GM12873 (cell line): ENCODE measurements at regions not wholly inside any gene's neighbourhood (a gene's known extent, or its start where the extent isn't known, plus 50 kb on each side); places are given as distances from the start of the nearest gene placed in this dataset.

Experiments
- TF ChIP-seq, protein P1 (sequence below): IDR thresholded peaks from 2 replicates; pipeline ENCODE4 v1.5.1; 2012; ENCODE audit warnings: low read depth, mild to moderate bottlenecking, moderate library complexity, low read length, control low read depth; ENCODE audit not compliant: insufficient read depth; ENCODE audit errors: missing control alignments

DNA sequence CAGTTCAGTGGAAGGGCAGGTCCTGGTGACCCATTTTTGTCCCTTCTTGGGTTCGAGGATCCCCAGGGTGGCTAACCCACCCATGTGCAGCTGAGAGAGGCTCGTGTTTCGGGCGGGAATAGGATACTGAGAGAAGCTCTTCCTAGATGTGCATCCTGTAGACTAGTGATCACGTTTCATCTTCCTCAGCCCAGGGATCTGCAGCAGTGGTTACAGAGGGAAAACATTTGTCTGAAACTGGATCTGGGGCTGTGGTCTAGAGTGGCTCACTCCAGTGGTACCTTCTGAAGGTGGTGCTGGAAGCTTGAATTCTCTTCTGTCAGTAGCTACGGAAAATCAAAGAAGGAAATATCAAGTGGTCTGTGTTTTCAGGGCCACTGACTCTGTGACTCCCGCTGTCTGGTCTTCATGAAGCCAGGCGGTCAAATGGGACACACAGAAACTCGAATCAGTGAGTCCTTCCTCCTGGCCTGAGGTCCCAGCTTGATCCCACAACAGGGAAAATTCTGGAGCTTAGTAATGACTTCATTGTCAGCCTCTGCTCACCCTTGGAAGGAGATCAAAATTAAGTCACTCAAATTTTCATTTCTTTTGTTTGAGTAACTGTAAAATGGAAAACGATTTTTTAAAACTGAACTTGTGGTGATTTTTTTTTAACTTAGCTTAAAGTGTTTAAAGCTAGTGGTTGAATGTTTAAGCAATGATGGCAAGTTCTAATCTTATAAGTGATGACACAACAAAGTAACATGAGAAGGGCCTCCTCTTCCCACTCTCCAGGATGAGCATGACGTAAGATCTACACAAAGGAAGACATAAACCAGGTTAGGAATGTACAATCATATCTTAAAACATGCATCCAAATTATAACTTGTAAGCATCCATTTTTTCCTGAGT lies 469.3 kb upstream of the KLF6 start:
- TF ChIP-seq, protein P1, sequence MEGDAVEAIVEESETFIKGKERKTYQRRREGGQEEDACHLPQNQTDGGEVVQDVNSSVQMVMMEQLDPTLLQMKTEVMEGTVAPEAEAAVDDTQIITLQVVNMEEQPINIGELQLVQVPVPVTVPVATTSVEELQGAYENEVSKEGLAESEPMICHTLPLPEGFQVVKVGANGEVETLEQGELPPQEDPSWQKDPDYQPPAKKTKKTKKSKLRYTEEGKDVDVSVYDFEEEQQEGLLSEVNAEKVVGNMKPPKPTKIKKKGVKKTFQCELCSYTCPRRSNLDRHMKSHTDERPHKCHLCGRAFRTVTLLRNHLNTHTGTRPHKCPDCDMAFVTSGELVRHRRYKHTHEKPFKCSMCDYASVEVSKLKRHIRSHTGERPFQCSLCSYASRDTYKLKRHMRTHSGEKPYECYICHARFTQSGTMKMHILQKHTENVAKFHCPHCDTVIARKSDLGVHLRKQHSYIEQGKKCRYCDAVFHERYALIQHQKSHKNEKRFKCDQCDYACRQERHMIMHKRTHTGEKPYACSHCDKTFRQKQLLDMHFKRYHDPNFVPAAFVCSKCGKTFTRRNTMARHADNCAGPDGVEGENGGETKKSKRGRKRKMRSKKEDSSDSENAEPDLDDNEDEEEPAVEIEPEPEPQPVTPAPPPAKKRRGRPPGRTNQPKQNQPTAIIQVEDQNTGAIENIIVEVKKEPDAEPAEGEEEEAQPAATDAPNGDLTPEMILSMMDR, result no peak

DNA sequence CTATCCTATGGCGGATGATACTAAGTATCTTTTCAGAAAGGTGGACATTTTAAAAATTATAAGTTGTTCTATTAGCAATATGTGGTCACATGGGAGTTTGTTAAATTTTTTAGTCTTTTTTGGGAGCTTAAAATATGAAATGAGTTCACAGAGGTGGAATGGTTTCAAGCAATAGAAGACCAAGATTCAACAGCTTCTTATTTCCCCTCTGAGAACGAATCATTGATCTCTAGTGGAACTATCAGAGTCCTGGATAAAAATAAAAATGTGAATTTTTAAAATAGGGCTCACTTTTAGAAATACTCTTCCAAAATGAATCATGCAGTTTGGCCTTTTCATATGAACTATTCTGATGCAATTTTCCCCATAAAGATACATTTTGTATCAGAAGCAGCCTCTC lies 467.7 kb upstream of the KLF6 start:
- TF ChIP-seq, protein P1, result no peak

DNA sequence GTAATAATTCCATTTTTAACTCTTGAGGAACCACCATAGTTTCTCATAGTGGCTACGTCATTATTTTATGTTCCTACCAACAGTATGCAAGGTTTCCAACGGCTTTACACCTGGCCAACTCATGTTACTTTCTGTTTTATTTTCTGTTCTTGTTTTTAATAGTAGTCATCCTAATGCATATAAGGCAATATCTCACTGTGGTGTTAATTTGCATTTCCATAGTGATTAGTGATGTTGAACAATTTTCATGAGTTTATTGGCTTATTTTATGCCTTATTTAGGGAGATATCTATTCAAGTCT lies 465.5 kb upstream of the KLF6 start:
- TF ChIP-seq, protein P1, result no peak

DNA sequence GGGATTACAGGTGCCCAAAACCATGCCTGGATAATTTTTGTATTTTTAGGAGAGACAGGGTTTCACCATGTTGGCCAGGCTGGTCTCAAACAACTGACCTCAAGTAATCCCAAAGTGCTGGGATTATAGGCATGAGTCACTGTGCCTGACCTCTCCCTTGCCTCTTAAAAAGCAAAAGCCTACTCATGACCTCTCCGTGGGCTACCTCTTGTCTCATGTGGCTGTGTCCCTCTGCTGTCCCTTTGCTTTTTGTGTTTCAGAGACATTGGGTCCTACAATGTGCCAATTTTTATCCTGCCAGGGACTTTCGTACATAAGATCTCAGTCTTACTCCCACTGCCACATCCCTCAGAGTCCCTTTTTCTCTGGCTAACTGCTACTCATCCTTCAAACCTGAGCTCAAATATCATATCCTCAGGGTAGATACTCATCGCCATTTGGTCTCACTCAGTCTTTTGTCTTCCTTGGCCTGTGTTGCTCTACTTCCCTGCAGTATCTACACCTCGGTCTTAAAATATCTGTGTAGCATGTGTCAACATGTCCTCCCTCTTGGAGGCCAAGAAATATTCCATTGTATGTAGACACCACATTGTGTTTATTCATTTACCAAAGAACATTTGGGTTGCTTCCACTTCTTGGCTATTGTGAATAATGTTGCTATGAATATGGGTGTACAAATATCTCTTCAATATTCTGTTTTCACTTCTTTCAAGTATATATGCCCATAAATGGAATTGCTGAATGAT lies 465.0 kb upstream of the KLF6 start:
- TF ChIP-seq, protein P1, result no peak

DNA sequence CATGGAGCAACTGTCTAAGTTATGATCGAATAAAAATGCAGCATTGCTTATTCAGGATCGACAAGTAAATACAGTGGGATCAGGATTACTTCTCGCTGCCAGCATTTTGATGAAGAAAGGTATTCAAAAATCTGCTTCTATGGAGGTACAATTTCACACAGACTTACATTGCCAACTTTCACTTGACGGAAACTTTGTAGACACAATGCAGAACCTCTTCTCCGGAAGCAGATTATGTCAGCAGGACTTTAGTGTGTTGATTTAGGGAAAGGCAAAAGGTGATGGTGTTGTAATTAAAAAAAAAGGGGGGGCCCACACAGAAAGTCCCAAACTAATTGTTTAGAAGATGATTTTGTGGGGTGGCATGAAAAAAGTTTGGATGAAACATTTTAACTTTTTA lies 462.4 kb upstream of the KLF6 start:
- TF ChIP-seq, protein P1, result no peak

DNA sequence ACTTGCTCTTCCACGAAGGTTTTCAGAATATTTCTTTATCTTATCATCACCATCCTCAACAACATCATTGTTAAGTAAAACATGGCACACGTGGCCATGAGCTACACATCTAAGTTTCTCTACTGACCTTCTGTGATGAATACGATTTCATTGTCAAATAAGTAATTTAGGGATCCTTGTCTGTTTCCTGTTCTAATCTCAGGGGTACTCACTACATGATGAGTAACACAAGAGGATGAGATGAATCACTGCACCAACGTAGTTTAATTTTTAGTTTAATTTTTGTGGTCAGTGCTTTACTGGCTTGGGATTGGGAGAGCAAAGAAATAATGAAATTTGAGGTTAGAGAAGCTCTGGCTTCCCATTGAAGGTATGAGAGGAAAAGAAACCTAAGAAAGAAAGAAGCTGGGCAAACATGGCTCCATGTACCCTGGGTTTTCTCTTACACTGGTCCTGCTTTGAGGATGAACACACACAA lies 461.9 kb upstream of the KLF6 start:
- TF ChIP-seq, protein P1, result no peak

DNA sequence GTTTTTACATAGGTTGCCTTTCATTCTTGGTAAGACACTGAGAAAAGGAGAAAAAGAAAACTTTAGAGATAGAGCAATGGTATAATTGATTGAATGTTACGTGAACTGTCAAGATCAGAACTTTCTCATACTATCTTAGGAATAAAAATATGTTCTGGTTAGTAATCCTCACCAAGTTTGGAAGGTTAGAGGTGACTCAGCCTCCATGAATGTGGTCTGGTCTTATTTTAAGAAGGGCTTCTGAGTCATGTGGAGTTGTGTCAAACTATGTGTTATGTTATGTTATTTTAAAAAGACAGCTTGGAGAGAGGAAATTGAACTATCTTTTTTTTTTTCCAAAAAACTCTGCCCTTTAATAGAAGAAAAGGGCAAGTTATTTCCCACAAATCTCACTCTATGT lies 458.6 kb upstream of the KLF6 start:
- TF ChIP-seq, protein P1, result no peak
